ENCODE measurements at regions not wholly inside any gene's neighbourhood (a gene's known extent, or its start where the extent isn't known, plus 50 kb on each side); places are given as distances from the start of the nearest gene placed in this dataset.

- H2AFZ ChIP-seq (ENCODE audit: low read depth): no peak overlapping the region
- 6% methylated on average over 3 of the region's 3 CpGs for WGBS (ENCODE audit: low lambda C conversion rate)
- no peaks in the 10 kb centered on the region for H4K20me1 ChIP-seq (ENCODE audit: insufficient read depth)
- no peak overlapping the region for H3K4me2 ChIP-seq
- no peak for TF ChIP-seq POLR2AphosphoS5 (IDR thresholded peaks at IDR 0.05; ENCODE audit: low read depth, low read length)
- TF ChIP-seq CTCF (IDR thresholded peaks at IDR 0.05): no peak
- no peak for TF ChIP-seq NRF1 (IDR thresholded peaks at IDR 0.05; ENCODE audit: low read depth, low read length)
- no peak for TF ChIP-seq FOXJ3 (CRISPR knock-in tag; IDR thresholded peaks at IDR 0.05)
- TF ChIP-seq JUND (IDR thresholded peaks at IDR 0.05): no peak
- TF ChIP-seq RCOR1 (IDR thresholded peaks at IDR 0.05; ENCODE audit: low read length): no peak
- no peak for TF ChIP-seq MEF2A (IDR thresholded peaks at IDR 0.05; ENCODE audit: borderline replicate concordance, low read depth)
- TF ChIP-seq RFX5 (IDR thresholded peaks at IDR 0.05; ENCODE audit: low read length): no peak
- no peak for TF ChIP-seq FOXM1 (IDR thresholded peaks at IDR 0.05; ENCODE audit: low read depth)
- no peak for TF ChIP-seq SIN3A (IDR thresholded peaks at IDR 0.05; ENCODE audit: borderline replicate concordance, low read depth, low read length)
- TF ChIP-seq USF1 (IDR thresholded peaks at IDR 0.05; ENCODE audit: borderline replicate concordance, low read depth): no peak
- TF ChIP-seq IRF3 (IDR thresholded peaks at IDR 0.05; ENCODE audit: low read depth, low read length): no peak
- TF ChIP-seq MAX (IDR thresholded peaks at IDR 0.05; ENCODE audit: low read depth): no peak
- no peak for TF ChIP-seq FOSL2 (IDR thresholded peaks at IDR 0.05; ENCODE audit: borderline replicate concordance, low read depth)
- TF ChIP-seq TAF1 (IDR thresholded peaks at IDR 0.05; ENCODE audit: borderline replicate concordance, low read depth, low read length): no peak
- TF ChIP-seq NFIC (IDR thresholded peaks at IDR 0.05; ENCODE audit: borderline replicate concordance): no peak
- no peak for TF ChIP-seq CHD2 (IDR thresholded peaks at IDR 0.05; ENCODE audit: low read length, partially characterized antibody)
- TF ChIP-seq EZH2phosphoT487 (IDR thresholded peaks at IDR 0.05; ENCODE audit: borderline replicate concordance, low read depth): no peak
- CTCF ChIA-PET: interaction anchor here (0.6 kb wide), 1 partner anchor 26 kb away, joined by 3 read pairs; no protein-coding TSS in a partner anchor
- H3K4me3 ChIP-seq (ENCODE audit: low read depth in 2 of 2, low read length in 1 of 2): no peak overlapping the region
- no peak for DNase-seq
- no peaks in the 10 kb centered on the region for H3K27me3 ChIP-seq (ENCODE audit: insufficient read depth)
- no peaks in the 10 kb centered on the region for H3K4me1 ChIP-seq (ENCODE audit: control insufficient read depth in 1 of 2, insufficient read depth in 2 of 2, low read depth in 1 of 2, low read length in 1 of 2)
- H3K9me3 ChIP-seq: no peaks in the 10 kb centered on the region
- no peak overlapping the region for H3K27ac ChIP-seq (ENCODE audit: low read depth in 2 of 2, low read length in 1 of 2)
- no peaks in the 10 kb centered on the region for H3F3A ChIP-seq (replicated peaks; ENCODE audit: insufficient read depth)
- POLR2A ChIA-PET: no interaction called here
- no peaks in the 10 kb centered on the region for H3K79me2 ChIP-seq (ENCODE audit: insufficient read depth)
- H3K36me3 ChIP-seq (replicated peaks in 1 of 2; ENCODE audit: control insufficient read depth in 1 of 2, insufficient read depth in 2 of 2, low read length in 1 of 2): no peaks in the 10 kb centered on the region
- no peaks in the 10 kb centered on the region for H3K9me2 ChIP-seq
- no peak overlapping the region for H3K9ac ChIP-seq
Measured at GRCh38 chr2:208595386-208596275, 189.0 kb downstream of the PTH2R start.

All from SK-N-SH (cell line).